PC-9 (cell line): ENCODE measurements at regions not wholly inside any gene's neighbourhood (a gene's known extent, or its start where the extent isn't known, plus 50 kb on each side); places are given as distances from the start of the nearest gene placed in this dataset.

Experiments
- EZH2 ChIP-seq: fragments of 200-600 bp; sonication (generic); IDR thresholded peaks from 2 replicates; pipeline ENCODE4 v1.8.0; 2017; ENCODE audit warnings: antibody characterized with exemption, low read depth
- TF ChIP-seq, protein P1 (sequence below): fragments of 200-600 bp; sonication (generic); conservative IDR thresholded peaks from 2 replicates; pipeline ENCODE4 v1.6.1; 2017; ENCODE audit warnings: mixed run types, antibody characterized with exemption, mild to moderate bottlenecking, moderate library complexity

- TF ChIP-seq, protein P1, sequence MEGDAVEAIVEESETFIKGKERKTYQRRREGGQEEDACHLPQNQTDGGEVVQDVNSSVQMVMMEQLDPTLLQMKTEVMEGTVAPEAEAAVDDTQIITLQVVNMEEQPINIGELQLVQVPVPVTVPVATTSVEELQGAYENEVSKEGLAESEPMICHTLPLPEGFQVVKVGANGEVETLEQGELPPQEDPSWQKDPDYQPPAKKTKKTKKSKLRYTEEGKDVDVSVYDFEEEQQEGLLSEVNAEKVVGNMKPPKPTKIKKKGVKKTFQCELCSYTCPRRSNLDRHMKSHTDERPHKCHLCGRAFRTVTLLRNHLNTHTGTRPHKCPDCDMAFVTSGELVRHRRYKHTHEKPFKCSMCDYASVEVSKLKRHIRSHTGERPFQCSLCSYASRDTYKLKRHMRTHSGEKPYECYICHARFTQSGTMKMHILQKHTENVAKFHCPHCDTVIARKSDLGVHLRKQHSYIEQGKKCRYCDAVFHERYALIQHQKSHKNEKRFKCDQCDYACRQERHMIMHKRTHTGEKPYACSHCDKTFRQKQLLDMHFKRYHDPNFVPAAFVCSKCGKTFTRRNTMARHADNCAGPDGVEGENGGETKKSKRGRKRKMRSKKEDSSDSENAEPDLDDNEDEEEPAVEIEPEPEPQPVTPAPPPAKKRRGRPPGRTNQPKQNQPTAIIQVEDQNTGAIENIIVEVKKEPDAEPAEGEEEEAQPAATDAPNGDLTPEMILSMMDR, result peak; percentile 99
- TF ChIP-seq EZH2, result no peak
Observed at GRCh38 chr2:44087036-44087713, 81.5 kb upstream of the PPM1B start.
